ENCODE measurements at regions not wholly inside any gene's neighbourhood (a gene's known extent, or its start where the extent isn't known, plus 50 kb on each side); places are given as distances from the start of the nearest gene placed in this dataset.

- no peak for DNase-seq
Measured at GRCh38 chr2:128403814-128404708, 85.4 kb upstream of the HS6ST1 start.

- no peak for DNase-seq
Measured at GRCh38 chr2:128404709-128405466, 86.2 kb upstream of the HS6ST1 start.

GRCh38 chr2:128405467-128405900, 86.8 kb upstream of the HS6ST1 start:
- DNase-seq, result no peak

GRCh38 chr2:128405981-128406613, 87.4 kb upstream of the HS6ST1 start:
- peak; percentile 23 for DNase-seq

- peak; percentile 34 for DNase-seq
Measured at GRCh38 chr2:128406736-128407554, 88.3 kb upstream of the HS6ST1 start.

GRCh38 chr2:128408349-128409305, 90.0 kb upstream of the HS6ST1 start:
- no peak for DNase-seq

GRCh38 chr2:128409326-128410034, 90.8 kb upstream of the HS6ST1 start:
- no peak for DNase-seq

- DNase-seq, result peak; percentile 28
Measured at GRCh38 chr2:128410035-128410757, 91.5 kb upstream of the HS6ST1 start.

GRCh38 chr2:128410758-128411215, 92.1 kb upstream of the HS6ST1 start:
- no peak for DNase-seq

- no peak for DNase-seq
Measured at GRCh38 chr2:128411431-128411830, 92.8 kb upstream of the HS6ST1 start.

GRCh38 chr2:128412181-128412871, 93.7 kb upstream of the HS6ST1 start:
- no peak for DNase-seq

- peak; percentile 39 for DNase-seq
Measured at GRCh38 chr2:128413014-128413717, 94.5 kb upstream of the HS6ST1 start.

GRCh38 chr2:128413718-128414341, 95.2 kb upstream of the HS6ST1 start:
- DNase-seq, result no peak

GRCh38 chr2:128414351-128414750, 95.7 kb upstream of the HS6ST1 start:
- peak; percentile 35 for DNase-seq

- no peak for DNase-seq
Measured at GRCh38 chr2:128414946-128415778, 96.5 kb upstream of the HS6ST1 start.

- no peak for DNase-seq
Measured at GRCh38 chr2:128415779-128416061, 97.1 kb upstream of the HS6ST1 start.

- peak; percentile 36 for DNase-seq
Measured at GRCh38 chr2:128416109-128416785, 97.6 kb upstream of the HS6ST1 start.

Measured in activated CD8-positive, alpha-beta memory T cell treated with anti-CD3 and anti-CD28 coated beads, Interleukin-2, amount 50 U/mL, for 48 hours (primary cell).